ENCODE measurements at regions not wholly inside any gene's neighbourhood (a gene's known extent, or its start where the extent isn't known, plus 50 kb on each side); places are given as distances from the start of the nearest gene placed in this dataset.

DNA sequence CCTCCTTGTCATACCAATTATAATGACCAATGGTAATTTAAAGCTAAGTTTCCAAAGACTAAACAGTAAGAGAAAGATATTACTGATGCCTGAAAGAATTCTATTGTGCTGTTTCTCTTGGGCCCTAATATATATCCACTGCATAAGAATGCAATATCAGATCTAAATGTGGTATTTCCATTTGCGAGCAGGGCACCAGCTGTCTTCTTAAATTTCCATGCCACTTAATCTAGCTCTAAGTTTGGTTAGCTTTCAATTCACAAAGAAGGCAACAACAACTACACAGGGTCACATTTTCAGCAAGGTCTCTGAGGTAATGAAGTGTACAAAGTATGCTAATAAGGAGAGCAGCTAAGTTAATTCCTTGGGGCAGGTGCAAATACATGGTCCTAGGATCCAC lies 315.7 kb downstream of the GPR37 start:
- H3K18ac ChIP-seq (ENCODE audit: extremely low read depth, low read length): no peak overlapping the region
- POLR2A ChIA-PET (ENCODE audit: partially characterized antibody): no interaction called here
- H4K91ac ChIP-seq (replicated peaks; ENCODE audit: insufficient read length, low read length): no peak overlapping the region
- no peak overlapping the region for H2BK120ac ChIP-seq (replicated peaks; ENCODE audit: low read depth, low read length)
- no peak overlapping the region for H2BK5ac ChIP-seq (ENCODE audit: low read depth, low read length)
- FAIRE-seq (no peak), DNase-seq (ENCODE audit: low read depth in 1 of 2, low spot score in 2 of 2) (no peak)
- H4K8ac ChIP-seq (ENCODE audit: extremely low read depth, insufficient read depth, low read length): no peak overlapping the region
- H3K27me3 ChIP-seq (replicated peaks in 1 of 4; ENCODE audit: control insufficient read depth in 3 of 4, extremely low read depth in 1 of 4, insufficient read depth in 3 of 4, low read length in 3 of 4): no peaks in the 10 kb centered on the region
- H3K14ac ChIP-seq (ENCODE audit: insufficient read length): no peak overlapping the region
- H3K23me2 ChIP-seq (ENCODE audit: low read depth, low read length): no peaks in the 10 kb centered on the region
- H3K36me3 ChIP-seq (ENCODE audit: control insufficient read depth in 2 of 4, insufficient read depth in 4 of 4, low read length in 3 of 4): no peaks in the 10 kb centered on the region
- H3K27ac ChIP-seq (ENCODE audit: low read depth, low read length): no peak overlapping the region
- H2AFZ ChIP-seq (ENCODE audit: low read length): no peak overlapping the region
- no peaks in the 10 kb centered on the region for H3K79me1 ChIP-seq (ENCODE audit: low read depth, low read length)
- no peak overlapping the region for H3K23ac ChIP-seq (ENCODE audit: insufficient read length)
- CTCF ChIA-PET (ENCODE audit: partially characterized antibody): interaction anchor here (0.6 to 1.2 kb wide), 2 partner anchors 11 to 38 kb away, joined by 3 to 7 read pairs; no protein-coding TSS in a partner anchor
- H3K4me1 ChIP-seq (replicated peaks in 1 of 4; ENCODE audit: control insufficient read depth in 3 of 4, insufficient read depth in 4 of 4, low read length in 3 of 4): no peaks in the 10 kb centered on the region
- no peaks in the 10 kb centered on the region for H4K20me1 ChIP-seq (replicated peaks in 1 of 2; ENCODE audit: control insufficient read depth in 1 of 2, insufficient read depth in 2 of 2, low read length in 2 of 2)
- no peak overlapping the region for H3K56ac ChIP-seq (replicated peaks; ENCODE audit: insufficient read length, low read depth, low read length)
- no peak overlapping the region for H2BK20ac ChIP-seq (ENCODE audit: low read length)
- no peak overlapping the region for H4K5ac ChIP-seq (ENCODE audit: insufficient read length, low read depth, low read length)
- H3K4ac ChIP-seq (replicated peaks; ENCODE audit: insufficient read length, low read depth, low read length): no peak overlapping the region
- H3K79me2 ChIP-seq (ENCODE audit: control insufficient read depth in 1 of 2, insufficient read depth in 2 of 2, low read length in 2 of 2): no peaks in the 10 kb centered on the region
- H2BK15ac ChIP-seq (ENCODE audit: low read length): no peak overlapping the region
- whole genome bisulfite sequencing, 2 experiments (ENCODE audit: extremely low coverage in 1 of 2, insufficient coverage in 1 of 2, insufficient read length in 1 of 2, insufficient replicate concordance in 2 of 2, low coverage in 1 of 2, low lambda C conversion rate in 2 of 2, missing lambda C conversion rate in 1 of 2): 95% methylated on average over 1 of the region's 1 CpG; no CpG with 5 or more reads in 1 of the 2 experiments
- no peak overlapping the region for H3K4me2 ChIP-seq (ENCODE audit: insufficient read depth in 1 of 2, low read depth in 2 of 2, low read length in 2 of 2)
- H3K4me3 ChIP-seq (ENCODE audit: extremely low read depth in 1 of 4, insufficient read depth in 2 of 4, low read depth in 3 of 4, low read length in 4 of 4): no peak overlapping the region
- H3K9me3 ChIP-seq (ENCODE audit: insufficient read depth in 2 of 2, low read depth in 1 of 2, low read length in 1 of 2): no peaks in the 10 kb centered on the region
- H2BK12ac ChIP-seq (ENCODE audit: low read depth, low read length): no peak overlapping the region
- no peak overlapping the region for H2AK5ac ChIP-seq (ENCODE audit: low read depth, low read length)
- TF ChIP-seq RBBP5 (IDR thresholded peaks at IDR 0.05; ENCODE audit: borderline replicate concordance, low read depth, low read length): no peak
- TF ChIP-seq SUZ12 (IDR thresholded peaks at IDR 0.05; ENCODE audit: low read length): no peak
- no peak for TF ChIP-seq KDM1A (IDR thresholded peaks at IDR 0.05; ENCODE audit: borderline replicate concordance, low read length)
- TF ChIP-seq MAFK (IDR thresholded peaks at IDR 0.05; ENCODE audit: low read depth, low read length): no peak
- TF ChIP-seq TAF7 (optimal IDR thresholded peaks at IDR 0.05; ENCODE audit: borderline replicate concordance, low read depth, low read length): no peak
- no peak for TF ChIP-seq TAF1 (IDR thresholded peaks at IDR 0.05; ENCODE audit: low read depth, low read length)
- no peak for TF ChIP-seq SIN3A (conservative IDR thresholded peaks at IDR 0.05 in 1 of 2, IDR thresholded peaks at IDR 0.05 in 1 of 2; ENCODE audit: low read depth in 1 of 2, low read length in 2 of 2)
- no peak for TF ChIP-seq POLR2A (IDR thresholded peaks at IDR 0.05; ENCODE audit: control extremely low read depth in 1 of 2, low read depth in 2 of 2, low read length in 2 of 2)
- no peak for TF ChIP-seq EGR1 (IDR thresholded peaks at IDR 0.05; ENCODE audit: borderline replicate concordance, low read depth, low read length)
- TF ChIP-seq BCL11A (IDR thresholded peaks at IDR 0.05; ENCODE audit: low read depth in 2 of 2, low read length in 2 of 2): no peak
- TF ChIP-seq RNF2 (IDR thresholded peaks at IDR 0.05; ENCODE audit: borderline replicate concordance, low read depth, low read length, missing control alignments, poor library complexity, severe bottlenecking): no peak
- TF ChIP-seq GTF2F1 (IDR thresholded peaks at IDR 0.05; ENCODE audit: borderline replicate concordance, low read depth, low read length): no peak
- no peak for TF ChIP-seq POLR2AphosphoS5 (IDR thresholded peaks at IDR 0.05; ENCODE audit: low read depth, low read length)
- TF ChIP-seq FOSL1 (IDR thresholded peaks at IDR 0.05; ENCODE audit: insufficient read depth, low read depth, low read length): no peak
- TF ChIP-seq TBP (IDR thresholded peaks at IDR 0.05; ENCODE audit: low read depth, low read length): no peak
- H3K9ac ChIP-seq (replicated peaks in 1 of 4; ENCODE audit: extremely low read depth in 1 of 4, low read depth in 3 of 4, low read length in 3 of 4): no peak overlapping the region
